HG02840 (cell line): ENCODE measurements at regions not wholly inside any gene's neighbourhood (a gene's known extent, or its start where the extent isn't known, plus 50 kb on each side); places are given as distances from the start of the nearest gene placed in this dataset.
"Not testable (repeated sequence)": the region's sequence is repeated elsewhere in the genome, so short reads cannot be mapped to it uniquely, and the experiment has no call there.

Experiments used
- ATAC-seq: cut with Tn5 transposase; IDR thresholded peaks from one replicate; pipeline ENCODE4 v1.9.1; 2021; ENCODE audit warnings: mild to moderate bottlenecking, moderate library complexity, moderate number of reproducible peaks; ENCODE audit not compliant: unreplicated experiment, low FRiP score

- no peak for ATAC-seq
Observed at GRCh38 chr12:13336216-13336615, 139.7 kb downstream of the EMP1 start.

GRCh38 chr12:13328535-13328934, 132.0 kb downstream of the EMP1 start:
- ATAC-seq: no peak

GRCh38 chr12:13326076-13326475, 129.6 kb downstream of the EMP1 start:
- no peak for ATAC-seq

- not testable (repeated sequence) for ATAC-seq
Observed at GRCh38 chr12:13325037-13325436, 128.5 kb downstream of the EMP1 start.

- no peak for ATAC-seq
Observed at GRCh38 chr12:13318231-13319015, 121.9 kb downstream of the EMP1 start.

- ATAC-seq: no peak
Observed at GRCh38 chr12:13316587-13317246, 120.2 kb downstream of the EMP1 start.

GRCh38 chr12:13313886-13314285, 117.4 kb downstream of the EMP1 start:
- ATAC-seq: no peak

- ATAC-seq: no peak
Observed at GRCh38 chr12:13311551-13311950, 115.0 kb downstream of the EMP1 start.

GRCh38 chr12:13307143-13307816, 110.8 kb downstream of the EMP1 start:
- no peak for ATAC-seq

GRCh38 chr12:13304924-13305323, 108.4 kb downstream of the EMP1 start:
- no peak for ATAC-seq

GRCh38 chr12:13299457-13299856, 102.9 kb downstream of the EMP1 start:
- no peak for ATAC-seq

GRCh38 chr12:13293096-13293495, 96.6 kb downstream of the EMP1 start:
- no peak for ATAC-seq

- ATAC-seq: no peak
Observed at GRCh38 chr12:13289653-13290289, 93.2 kb downstream of the EMP1 start.

- ATAC-seq: no peak
Observed at GRCh38 chr12:13288937-13289652, 92.6 kb downstream of the EMP1 start.

- no peak for ATAC-seq
Observed at GRCh38 chr12:13288501-13288900, 92.0 kb downstream of the EMP1 start.

- ATAC-seq: no peak
Observed at GRCh38 chr12:13283867-13284266, 87.3 kb downstream of the EMP1 start.

- ATAC-seq: no peak
Observed at GRCh38 chr12:13282861-13283260, 86.3 kb downstream of the EMP1 start.

- no peak for ATAC-seq
Observed at GRCh38 chr12:13278249-13278787, 81.8 kb downstream of the EMP1 start.

GRCh38 chr12:13277293-13277692, 80.8 kb downstream of the EMP1 start:
- ATAC-seq: no peak
